ENCODE measurements at regions not wholly inside any gene's neighbourhood (a gene's known extent, or its start where the extent isn't known, plus 50 kb on each side); places are given as distances from the start of the nearest gene placed in this dataset.

- no peak overlapping the region for H3K4me3 ChIP-seq (ENCODE audit: low read length in 2 of 2)
These were observed 157.3 kb downstream of the AASDH start for GRCh38 chr4:56229947-56230346.

GRCh38 chr4:56227301-56227835 lies 159.9 kb downstream of the AASDH start:
- no peak overlapping the region for H3K27ac Mint-ChIP-seq

More at GRCh38 chr4:56229947-56230346, 157.3 kb downstream of the AASDH start:
- Histone ChIP-seq H3K4me1 (ENCODE audit: insufficient read depth, low read length) (no peaks in the 10 kb centered on the region), H3K36me3 (ENCODE audit: insufficient read depth, low read length) (no peaks in the 10 kb centered on the region), H3K27ac (ENCODE audit: low read depth, low read length) (no peak overlapping the region), H3K9me3 (ENCODE audit: control insufficient read depth in 1 of 2, low read length in 2 of 2) (no peaks in the 10 kb centered on the region), H3K27me3 (ENCODE audit: insufficient read depth, low read length) (no peaks in the 10 kb centered on the region)
- Mint-ChIP-seq H3K36me3 (no peaks in the 10 kb centered on the region), H3K27me3 (peaks cover 3 to 9% of the 10 kb centered on the region in 2 donors), H3K4me1 (peaks cover 0 to 4% (median 0%) of the 10 kb centered on the region in 4 donors), H3K9me3 (peaks cover 0 to 8% (median 4%) of the 10 kb centered on the region in 8 donors), H3K27ac (no peak overlapping the region), H3K4me3 (no peak overlapping the region)
- intact Hi-C loops (cut with micrococcal nuclease): no loop called here
- CTCF ChIA-PET (ENCODE audit: partially characterized antibody): no interaction called here
- POLR2A ChIA-PET (ENCODE audit: partially characterized antibody): no interaction called here
- DNase-seq: no peak

GRCh38 chr4:56226579-56226978 lies 160.7 kb downstream of the AASDH start:
- CTCF ChIA-PET (ENCODE audit: partially characterized antibody): no interaction called here

More at GRCh38 chr4:56227301-56227835, 159.9 kb downstream of the AASDH start:
- Mint-ChIP-seq H3K4me3 (no peak overlapping the region), H3K27me3 (peaks cover 3 to 9% of the 10 kb centered on the region in 2 donors), H3K36me3 (no peaks in the 10 kb centered on the region), H3K4me1 (peaks cover 0 to 4% (median 0%) of the 10 kb centered on the region in 4 donors), H3K9me3 (peaks cover 0 to 6% (median 4%) of the 10 kb centered on the region in 8 donors)
- ChIA-PET CTCF (ENCODE audit: partially characterized antibody) (no interaction called here), POLR2A (ENCODE audit: partially characterized antibody) (no interaction called here)
- H3K9me3 ChIP-seq (ENCODE audit: control insufficient read depth in 1 of 2, low read length in 2 of 2): no peaks in the 10 kb centered on the region
- no peaks in the 10 kb centered on the region for H3K36me3 ChIP-seq (ENCODE audit: insufficient read depth, low read length)
- H3K4me1 ChIP-seq (ENCODE audit: insufficient read depth, low read length): no peaks in the 10 kb centered on the region
- H3K4me3 ChIP-seq (ENCODE audit: low read length in 2 of 2): no peak overlapping the region
- no peak overlapping the region for H3K27ac ChIP-seq (ENCODE audit: low read depth, low read length)
- intact Hi-C loops (cut with micrococcal nuclease): no loop called here
- H3K27me3 ChIP-seq (ENCODE audit: insufficient read depth, low read length): no peaks in the 10 kb centered on the region
- no peak for DNase-seq

GRCh38 chr4:56224641-56225040 lies 162.7 kb downstream of the AASDH start:
- no peak for DNase-seq
- Histone ChIP-seq H3K9me3 (ENCODE audit: control insufficient read depth in 1 of 2, low read length in 2 of 2) (no peaks in the 10 kb centered on the region), H3K36me3 (ENCODE audit: insufficient read depth, low read length) (no peaks in the 10 kb centered on the region), H3K27me3 (ENCODE audit: insufficient read depth, low read length) (no peaks in the 10 kb centered on the region), H3K4me1 (ENCODE audit: insufficient read depth, low read length) (no peaks in the 10 kb centered on the region), H3K27ac (ENCODE audit: low read depth, low read length) (no peak overlapping the region), H3K4me3 (ENCODE audit: low read length in 2 of 2) (no peak overlapping the region)
- Mint-ChIP-seq H3K27ac (no peak overlapping the region), H3K27me3 (peaks cover 7 to 18% of the 10 kb centered on the region in 2 donors), H3K4me3 (no peak overlapping the region), H3K4me1 (no peaks in the 10 kb centered on the region), H3K36me3 (no peaks in the 10 kb centered on the region), H3K9me3 (peaks cover 0 to 2% (median 0%) of the 10 kb centered on the region in 8 donors)
- ChIA-PET POLR2A (ENCODE audit: partially characterized antibody) (no interaction called here), CTCF (ENCODE audit: partially characterized antibody) (no interaction called here)
- intact Hi-C loops (cut with micrococcal nuclease): no loop called here

More at GRCh38 chr4:56226579-56226978, 160.7 kb downstream of the AASDH start:
- no peak overlapping the region for H3K4me3 Mint-ChIP-seq
- H3K27ac ChIP-seq (ENCODE audit: low read depth, low read length): no peak overlapping the region
- H3K36me3 ChIP-seq (ENCODE audit: insufficient read depth, low read length): no peaks in the 10 kb centered on the region
- no peak overlapping the region for H3K27ac Mint-ChIP-seq
- intact Hi-C loops (cut with micrococcal nuclease): no loop called here
- no peak overlapping the region for H3K4me3 ChIP-seq (ENCODE audit: low read length in 2 of 2)
- peaks cover 0 to 3% (median 0%) of the 10 kb centered on the region in 8 donors for H3K9me3 Mint-ChIP-seq
- no peaks in the 10 kb centered on the region for H3K27me3 ChIP-seq (ENCODE audit: insufficient read depth, low read length)
- no peak for DNase-seq
- H3K4me1 Mint-ChIP-seq: peaks cover 0 to 4% (median 0%) of the 10 kb centered on the region in 4 donors
- H3K4me1 ChIP-seq (ENCODE audit: insufficient read depth, low read length): no peaks in the 10 kb centered on the region
- POLR2A ChIA-PET (ENCODE audit: partially characterized antibody): no interaction called here
- peaks cover 1 to 9% of the 10 kb centered on the region in 2 donors for H3K27me3 Mint-ChIP-seq
- no peaks in the 10 kb centered on the region for H3K9me3 ChIP-seq (ENCODE audit: control insufficient read depth in 1 of 2, low read length in 2 of 2)
- no peaks in the 10 kb centered on the region for H3K36me3 Mint-ChIP-seq

GRCh38 chr4:56222514-56222913 lies 164.8 kb downstream of the AASDH start:
- Histone ChIP-seq H3K27me3 (ENCODE audit: insufficient read depth, low read length) (no peaks in the 10 kb centered on the region), H3K36me3 (ENCODE audit: insufficient read depth, low read length) (no peaks in the 10 kb centered on the region), H3K9me3 (ENCODE audit: control insufficient read depth in 1 of 2, low read length in 2 of 2) (no peaks in the 10 kb centered on the region), H3K4me1 (ENCODE audit: insufficient read depth, low read length) (no peaks in the 10 kb centered on the region), H3K4me3 (ENCODE audit: low read length in 2 of 2) (no peak overlapping the region), H3K27ac (ENCODE audit: low read depth, low read length) (no peak overlapping the region)
- POLR2A ChIA-PET (ENCODE audit: partially characterized antibody): no interaction called here
- peaks cover 0 to 2% (median 0%) of the 10 kb centered on the region in 8 donors for H3K9me3 Mint-ChIP-seq
- H3K4me1 Mint-ChIP-seq: peaks cover 0 to 1% (median 0%) of the 10 kb centered on the region in 4 donors
- H3K27me3 Mint-ChIP-seq: peaks cover 11 to 19% of the 10 kb centered on the region in 2 donors
- no peak overlapping the region for H3K4me3 Mint-ChIP-seq
- DNase-seq: no peak
- no peak overlapping the region for H3K27ac Mint-ChIP-seq
- no peaks in the 10 kb centered on the region for H3K36me3 Mint-ChIP-seq
- CTCF ChIA-PET (ENCODE audit: partially characterized antibody): no interaction called here
- intact Hi-C loops (cut with micrococcal nuclease): no loop called here

- Mint-ChIP-seq H3K27ac (no peak overlapping the region), H3K36me3 (no peaks in the 10 kb centered on the region), H3K4me1 (peaks cover 0 to 1% (median 0%) of the 10 kb centered on the region in 4 donors), H3K4me3 (no peak overlapping the region), H3K9me3 (peaks cover 0 to 2% (median 0%) of the 10 kb centered on the region in 8 donors), H3K27me3 (peaks cover 16% of the 10 kb centered on the region in 2 donors)
- ChIA-PET CTCF (ENCODE audit: partially characterized antibody) (no interaction called here), POLR2A (ENCODE audit: partially characterized antibody) (no interaction called here)
- Histone ChIP-seq H3K36me3 (ENCODE audit: insufficient read depth, low read length) (no peaks in the 10 kb centered on the region), H3K9me3 (ENCODE audit: control insufficient read depth in 1 of 2, low read length in 2 of 2) (no peaks in the 10 kb centered on the region), H3K4me3 (ENCODE audit: low read length in 2 of 2) (no peak overlapping the region), H3K27me3 (ENCODE audit: insufficient read depth, low read length) (no peaks in the 10 kb centered on the region), H3K27ac (ENCODE audit: low read depth, low read length) (no peak overlapping the region), H3K4me1 (ENCODE audit: insufficient read depth, low read length) (no peaks in the 10 kb centered on the region)
- no peak for DNase-seq
- intact Hi-C loops (cut with micrococcal nuclease): no loop called here
These were observed 167.0 kb downstream of the AASDH start for GRCh38 chr4:56220261-56220660.

GRCh38 chr4:56219447-56219846 lies 167.8 kb downstream of the AASDH start:
- DNase-seq: no peak
- Mint-ChIP-seq H3K4me3 (no peak overlapping the region), H3K27me3 (peaks cover 16% of the 10 kb centered on the region in 2 donors), H3K36me3 (no peaks in the 10 kb centered on the region), H3K27ac (no peak overlapping the region), H3K9me3 (peaks cover 0 to 2% (median 0%) of the 10 kb centered on the region in 8 donors), H3K4me1 (peaks cover 0 to 1% (median 0%) of the 10 kb centered on the region in 4 donors)
- Histone ChIP-seq H3K9me3 (ENCODE audit: control insufficient read depth in 1 of 2, low read length in 2 of 2) (no peaks in the 10 kb centered on the region), H3K27ac (ENCODE audit: low read depth, low read length) (no peak overlapping the region), H3K27me3 (ENCODE audit: insufficient read depth, low read length) (no peaks in the 10 kb centered on the region), H3K4me3 (ENCODE audit: low read length in 2 of 2) (no peak overlapping the region), H3K36me3 (ENCODE audit: insufficient read depth, low read length) (no peaks in the 10 kb centered on the region), H3K4me1 (ENCODE audit: insufficient read depth, low read length) (no peaks in the 10 kb centered on the region)
- CTCF ChIA-PET (ENCODE audit: partially characterized antibody): no interaction called here
- intact Hi-C loops (cut with micrococcal nuclease): no loop called here
- POLR2A ChIA-PET (ENCODE audit: partially characterized antibody): no interaction called here
